ENCODE measurements at regions not wholly inside any gene's neighbourhood (a gene's known extent, or its start where the extent isn't known, plus 50 kb on each side); places are given as distances from the start of the nearest gene placed in this dataset.

DNA sequence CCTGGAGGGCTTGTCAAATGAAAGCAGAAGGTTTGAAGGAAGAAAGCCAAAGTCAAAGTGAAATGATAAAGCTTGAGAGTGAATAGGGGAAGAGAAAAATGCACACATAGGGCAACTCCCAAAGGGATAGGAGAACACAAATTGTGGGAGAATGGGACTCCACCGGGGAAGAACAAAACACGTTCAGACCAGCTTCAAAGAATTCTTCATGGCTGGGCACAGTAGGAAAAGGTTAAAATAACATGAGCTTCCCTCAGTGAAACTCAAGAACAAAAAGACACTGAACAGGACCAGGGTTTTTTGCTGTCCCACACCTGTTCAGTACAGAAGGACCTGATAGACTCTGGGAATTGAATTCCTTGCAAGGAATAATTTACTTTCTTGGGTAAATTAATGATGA, 123.1 kb upstream of the NCKAP5 start:
- no peaks in the 10 kb centered on the region for H3K27me3 ChIP-seq
- H3K4me3 ChIP-seq = no peak overlapping the region
- ATAC-seq (no peak), DNase-seq (no peak)
- intact Hi-C loops (cut with DNase I) = no loop called here
- no peaks in the 10 kb centered on the region for H3K36me3 ChIP-seq
- H3K4me1 ChIP-seq = no peaks in the 10 kb centered on the region
- peaks cover 0 to 14% (median 0%) of the 10 kb centered on the region in 12 donors for H3K9me3 ChIP-seq
- TF ChIP-seq, protein P1, sequence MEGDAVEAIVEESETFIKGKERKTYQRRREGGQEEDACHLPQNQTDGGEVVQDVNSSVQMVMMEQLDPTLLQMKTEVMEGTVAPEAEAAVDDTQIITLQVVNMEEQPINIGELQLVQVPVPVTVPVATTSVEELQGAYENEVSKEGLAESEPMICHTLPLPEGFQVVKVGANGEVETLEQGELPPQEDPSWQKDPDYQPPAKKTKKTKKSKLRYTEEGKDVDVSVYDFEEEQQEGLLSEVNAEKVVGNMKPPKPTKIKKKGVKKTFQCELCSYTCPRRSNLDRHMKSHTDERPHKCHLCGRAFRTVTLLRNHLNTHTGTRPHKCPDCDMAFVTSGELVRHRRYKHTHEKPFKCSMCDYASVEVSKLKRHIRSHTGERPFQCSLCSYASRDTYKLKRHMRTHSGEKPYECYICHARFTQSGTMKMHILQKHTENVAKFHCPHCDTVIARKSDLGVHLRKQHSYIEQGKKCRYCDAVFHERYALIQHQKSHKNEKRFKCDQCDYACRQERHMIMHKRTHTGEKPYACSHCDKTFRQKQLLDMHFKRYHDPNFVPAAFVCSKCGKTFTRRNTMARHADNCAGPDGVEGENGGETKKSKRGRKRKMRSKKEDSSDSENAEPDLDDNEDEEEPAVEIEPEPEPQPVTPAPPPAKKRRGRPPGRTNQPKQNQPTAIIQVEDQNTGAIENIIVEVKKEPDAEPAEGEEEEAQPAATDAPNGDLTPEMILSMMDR (IDR thresholded peaks at IDR 0.05) = no peak
- no peak overlapping the region for H3K27ac ChIP-seq
- WGBS, 4 donors = 56 to 62% (median 59%) methylated on average over 2 of the region's 2 CpGs

DNA sequence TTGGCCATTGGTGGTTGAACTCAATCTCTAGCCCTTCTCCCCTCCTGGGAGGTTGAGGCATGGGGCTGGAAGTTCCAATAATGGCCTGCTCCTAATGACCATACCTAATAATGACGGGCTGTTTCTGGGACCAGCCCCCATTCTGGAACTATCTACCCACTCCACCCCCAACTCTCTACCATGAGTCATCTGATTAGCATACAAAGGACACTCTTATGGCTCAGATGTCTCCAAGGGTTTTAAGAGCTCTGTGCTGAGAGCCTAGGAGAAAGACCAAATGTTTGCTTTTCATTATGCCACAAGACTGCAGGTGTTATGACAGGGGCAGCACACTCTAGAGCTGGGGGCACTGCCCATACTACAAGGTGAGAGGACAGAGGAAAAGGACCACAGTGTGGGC, 137.0 kb upstream of the NCKAP5 start:
- H3K4me3 ChIP-seq = no peak overlapping the region
- no peak for ATAC-seq
- TF ChIP-seq, protein P1 (IDR thresholded peaks at IDR 0.05) = no peak
- TF ChIP-seq POLR2A (IDR thresholded peaks at IDR 0.05) = no peak
- H3K4me1 ChIP-seq = no peaks in the 10 kb centered on the region
- DNase-seq = no peak
- WGBS, 4 donors = 50 to 67% (median 67%) methylated on average over 1 of the region's 1 CpG; no CpG with 5 or more reads in 1 of the 4 donors
- H3K36me3 ChIP-seq = no peaks in the 10 kb centered on the region
- intact Hi-C loops (cut with DNase I) = no loop called here
- H3K27me3 ChIP-seq = no peaks in the 10 kb centered on the region
- H3K27ac ChIP-seq = no peak overlapping the region
- peaks cover 0 to 17% (median 5%) of the 10 kb centered on the region in 12 donors for H3K9me3 ChIP-seq

DNA sequence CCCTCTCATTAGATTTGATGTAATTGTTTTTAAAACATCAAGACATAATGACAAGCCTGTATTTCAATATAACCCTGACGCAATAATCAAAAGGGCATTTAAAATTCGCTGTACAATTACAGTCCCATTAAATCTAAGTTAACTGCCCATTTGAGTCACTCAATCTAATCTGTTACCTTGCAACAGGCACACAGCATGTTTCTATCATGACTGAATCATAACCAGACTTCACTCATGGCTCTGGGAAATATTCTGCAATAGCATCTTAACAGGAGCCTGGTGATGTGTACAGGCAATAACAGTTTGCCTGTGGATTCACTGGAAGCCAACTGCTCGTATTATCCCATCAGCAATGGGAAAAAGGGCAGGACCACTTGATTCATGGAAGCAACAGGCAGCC, 142.3 kb upstream of the NCKAP5 start:
- Histone ChIP-seq H3K27me3 (no peaks in the 10 kb centered on the region), H3K4me3 (no peak overlapping the region), H3K36me3 (no peaks in the 10 kb centered on the region), H3K9me3 (peaks cover 0 to 18% (median 5%) of the 10 kb centered on the region in 12 donors), H3K4me1 (no peaks in the 10 kb centered on the region), H3K27ac (no peak overlapping the region)
- intact Hi-C loops (cut with DNase I) = no loop called here
- 90 to 95% (median 91%) methylated on average over 3 of the region's 3 CpGs for WGBS, 4 donors
- no peak for DNase-seq
- ATAC-seq = no peak
- TF ChIP-seq POLR2A (IDR thresholded peaks at IDR 0.05) = no peak
- TF ChIP-seq, protein P1 (IDR thresholded peaks at IDR 0.05) = no peak

DNA sequence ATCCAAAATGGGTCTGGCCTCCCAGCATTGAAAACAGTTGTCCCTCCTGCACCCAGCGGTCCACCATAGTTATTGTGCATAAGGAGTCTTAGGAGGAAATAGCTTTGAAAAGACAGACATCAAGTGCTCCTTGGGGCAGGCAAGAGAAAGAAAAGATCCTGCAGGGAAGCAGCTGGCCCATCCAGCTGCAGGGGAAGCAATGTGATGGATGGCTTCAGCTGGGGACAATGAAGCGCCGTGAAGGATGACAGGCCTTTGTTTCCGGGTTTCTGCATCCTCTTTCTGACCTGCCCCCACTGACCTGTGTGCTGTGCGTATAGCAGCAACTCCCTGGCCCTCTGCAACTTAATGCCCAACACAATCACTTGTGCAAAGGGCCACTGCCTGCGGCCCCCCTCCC, 142.9 kb upstream of the NCKAP5 start:
- Histone ChIP-seq H3K4me1 (no peaks in the 10 kb centered on the region), H3K36me3 (no peaks in the 10 kb centered on the region), H3K4me3 (no peak overlapping the region), H3K27me3 (no peaks in the 10 kb centered on the region), H3K9me3 (peaks cover 0 to 18% (median 5%) of the 10 kb centered on the region in 12 donors), H3K27ac (no peak overlapping the region)
- 60 to 66% (median 63%) methylated on average over 6 of the region's 6 CpGs for whole genome bisulfite sequencing, 4 donors
- ATAC-seq = no peak
- TF ChIP-seq, protein P1 (IDR thresholded peaks at IDR 0.05) = no peak
- no peak for TF ChIP-seq POLR2A (IDR thresholded peaks at IDR 0.05)
- no peak for DNase-seq
- intact Hi-C loops (cut with DNase I) = no loop called here
